OCI-LY1 (cell line): ENCODE measurements at regions not wholly inside any gene's neighbourhood (a gene's known extent, or its start where the extent isn't known, plus 50 kb on each side); places are given as distances from the start of the nearest gene placed in this dataset.

Source experiments
- CTCF ChIP-seq: fragments of 200-600 bp; sonication (generic), shearing (Covaris generic); IDR thresholded peaks from 2 replicates; pipeline ENCODE4 v1.5.1; 2017; ENCODE audit warnings: mild to moderate bottlenecking, antibody characterized with exemption, low read length, moderate library complexity, mixed read lengths
- EZH2 ChIP-seq: fragments of 200-600 bp; sonication (generic), shearing (Covaris generic); IDR thresholded peaks from 2 replicates; pipeline ENCODE4 v1.8.0; 2017; ENCODE audit warnings: borderline replicate concordance, mixed run types, mild to moderate bottlenecking, antibody characterized with exemption, low read length, moderate library complexity, mixed read lengths

DNA sequence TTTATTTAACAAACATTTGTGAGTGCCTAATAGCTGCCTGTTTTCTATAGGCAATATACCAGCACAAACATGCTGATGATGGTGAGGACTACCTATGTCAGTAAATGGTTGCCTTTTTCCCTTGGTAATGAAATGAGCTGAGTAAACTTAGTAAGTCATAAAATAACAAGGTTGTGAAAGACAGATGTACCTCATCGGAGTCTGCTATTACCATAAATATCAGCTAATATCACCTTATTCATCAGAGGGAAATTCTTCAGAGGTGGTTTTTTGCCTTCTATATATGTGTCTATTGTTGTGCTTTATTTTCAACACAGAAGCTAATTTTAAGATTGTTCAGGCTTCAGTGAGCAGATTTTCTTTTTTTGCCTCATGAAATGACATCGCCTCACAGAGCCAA lies 1040.5 kb downstream of the DTWD2 start:
- TF ChIP-seq CTCF (no peak), EZH2 (no peak)
